Astrocyte (in vitro differentiated cells and primary cell): ENCODE measurements at regions not wholly inside any gene's neighbourhood (a gene's known extent, or its start where the extent isn't known, plus 50 kb on each side); places are given as distances from the start of the nearest gene placed in this dataset.
A peak's percentile ranks its signal among the peaks of the same experiment; 100 is the strongest.

Source experiments
- DNase-seq: peaks from one replicate; pipeline ENCODE4 v3.0.0-alpha.2; 2010; ENCODE audit warnings: low read depth
- FAIRE-seq: peaks from 2 replicates; lab custom pipeline; 2011; peaks lifted over from hg19 to GRCh38; lab: Jason Lieb, UNC
- H2AFZ ChIP-seq: 2 replicates; pipeline ENCODE4 v1.6.0; 2012; ENCODE audit warnings: low read depth, low read length, inconsistent platforms
- H3K27ac ChIP-seq: 2 replicates; pipeline ENCODE4 v1.5.1; 2011; ENCODE audit warnings: low read depth, low read length, inconsistent platforms
- H3K27me3 ChIP-seq: 2 replicates; pipeline ENCODE4 v1.6.0; 2011; ENCODE audit warnings: low read length, inconsistent platforms; ENCODE audit not compliant: insufficient read depth
- H3K36me3 ChIP-seq: 2 replicates; pipeline ENCODE4 v1.5.1; 2011; ENCODE audit warnings: low read length, inconsistent platforms; ENCODE audit not compliant: insufficient read depth
- H3K4me1 ChIP-seq: 2 replicates; pipeline ENCODE4 v1.5.1; 2011; ENCODE audit warnings: low read length, inconsistent platforms; ENCODE audit not compliant: insufficient read depth
- H3K4me2 ChIP-seq: 2 replicates; pipeline ENCODE4 v1.6.0; 2012; ENCODE audit warnings: low read length, inconsistent platforms
- H3K4me3 ChIP-seq: 2 replicates; pipeline ENCODE4 v1.5.1; 2011; ENCODE audit warnings: low read depth, mild to moderate bottlenecking, low read length, inconsistent platforms; ENCODE audit not compliant: insufficient read depth
- H3K79me2 ChIP-seq: 2 replicates; pipeline ENCODE4 v1.6.0; 2012; ENCODE audit warnings: mild to moderate bottlenecking, low read length, inconsistent platforms; ENCODE audit not compliant: insufficient read depth
- H3K9ac ChIP-seq: 2 replicates; pipeline ENCODE4 v1.6.0; 2012; ENCODE audit warnings: mild to moderate bottlenecking, low read length, inconsistent platforms
- H3K9me3 ChIP-seq: 2 replicates; pipeline ENCODE4 v1.5.1; 2012; ENCODE audit warnings: low read depth, mild to moderate bottlenecking, low read length, inconsistent platforms; ENCODE audit not compliant: insufficient read depth
- H4K20me1 ChIP-seq: 2 replicates; pipeline ENCODE4 v1.6.0; 2012; ENCODE audit warnings: low read length, inconsistent platforms; ENCODE audit not compliant: insufficient read depth
- H3K27ac Mint-ChIP-seq: one replicate; pipeline ENCODE4 v1.8.0; 2021; ENCODE audit warnings: mild to moderate bottlenecking, mixed read lengths; ENCODE audit not compliant: unreplicated experiment
- H3K27me3 Mint-ChIP-seq: one replicate; pipeline ENCODE4 v1.8.0; 2021; ENCODE audit warnings: low read depth, mixed read lengths; ENCODE audit not compliant: unreplicated experiment
- H3K36me3 Mint-ChIP-seq: one replicate; pipeline ENCODE4 v1.8.0; 2021; ENCODE audit warnings: low read depth, mixed read lengths; ENCODE audit not compliant: unreplicated experiment
- H3K4me1 Mint-ChIP-seq: one replicate; pipeline ENCODE4 v1.8.0; 2021; ENCODE audit warnings: low read depth, mixed read lengths; ENCODE audit not compliant: unreplicated experiment
- H3K4me3 Mint-ChIP-seq: one replicate; pipeline ENCODE4 v1.8.0; 2021; ENCODE audit warnings: mild to moderate bottlenecking, moderate library complexity, mixed read lengths; ENCODE audit not compliant: unreplicated experiment
- H3K9me3 Mint-ChIP-seq: one replicate; pipeline ENCODE4 v1.8.0; 2021; ENCODE audit warnings: mild to moderate bottlenecking, mixed read lengths; ENCODE audit not compliant: unreplicated experiment
- CTCF ChIP-seq: IDR thresholded peaks from 2 replicates; pipeline ENCODE4 v1.5.1; 2011; ENCODE audit warnings: low read depth, mild to moderate bottlenecking, inconsistent platforms, low read length, moderate library complexity; ENCODE audit not compliant: insufficient read depth
- EZH2 ChIP-seq: IDR thresholded peaks from 2 replicates; pipeline ENCODE4 v1.6.1; 2012; ENCODE audit warnings: mild to moderate bottlenecking, low read length, inconsistent platforms; ENCODE audit not compliant: insufficient read depth

GRCh38 chr1:103945774-103946173 is 196.1 kb downstream of the AMY1C start:
- no peak overlapping the region for H3K4me3 Mint-ChIP-seq
- no peaks in the 10 kb centered on the region for H4K20me1 ChIP-seq
- H3K36me3 Mint-ChIP-seq = no peaks in the 10 kb centered on the region
- TF ChIP-seq EZH2 (no peak), CTCF (no peak)
- H3K4me2 ChIP-seq = no peak overlapping the region
- no peaks in the 10 kb centered on the region for H3K79me2 ChIP-seq
- DNase-seq (no peak), FAIRE-seq (no peak)
- H3K9ac ChIP-seq = no peak overlapping the region
- H3K9me3 ChIP-seq = no peaks in the 10 kb centered on the region
- H3K36me3 ChIP-seq = no peaks in the 10 kb centered on the region
- H3K27me3 Mint-ChIP-seq = no peaks in the 10 kb centered on the region
- no peak overlapping the region for H3K4me3 ChIP-seq
- H3K9me3 Mint-ChIP-seq = no peaks in the 10 kb centered on the region
- H3K27ac Mint-ChIP-seq = no peak overlapping the region
- no peak overlapping the region for H2AFZ ChIP-seq
- no peaks in the 10 kb centered on the region for H3K4me1 Mint-ChIP-seq
- H3K27me3 ChIP-seq = no peaks in the 10 kb centered on the region
- no peak overlapping the region for H3K27ac ChIP-seq
- no peaks in the 10 kb centered on the region for H3K4me1 ChIP-seq

- H3K27ac Mint-ChIP-seq = no peak overlapping the region
These were observed 198.8 kb downstream of the AMY1C start for GRCh38 chr1:103948526-103948925.

More at GRCh38 chr1:103948526-103948925, 198.8 kb downstream of the AMY1C start:
- H2AFZ ChIP-seq = no peak overlapping the region
- H3K4me1 Mint-ChIP-seq = no peaks in the 10 kb centered on the region
- no peak for DNase-seq
- no peaks in the 10 kb centered on the region for H3K9me3 Mint-ChIP-seq
- no peak overlapping the region for H3K9ac ChIP-seq
- H3K36me3 ChIP-seq = no peaks in the 10 kb centered on the region
- FAIRE-seq = no peak
- no peak for TF ChIP-seq EZH2
- TF ChIP-seq CTCF = peak; percentile 16
- no peaks in the 10 kb centered on the region for H3K4me1 ChIP-seq
- no peaks in the 10 kb centered on the region for H3K9me3 ChIP-seq
- H3K4me2 ChIP-seq = no peak overlapping the region
- H3K4me3 ChIP-seq = no peak overlapping the region
- no peak overlapping the region for H3K27ac ChIP-seq
- H3K27me3 Mint-ChIP-seq = no peaks in the 10 kb centered on the region
- H3K36me3 Mint-ChIP-seq = no peaks in the 10 kb centered on the region
- no peaks in the 10 kb centered on the region for H3K79me2 ChIP-seq
- H3K27me3 ChIP-seq = no peaks in the 10 kb centered on the region
- no peak overlapping the region for H3K4me3 Mint-ChIP-seq
- no peaks in the 10 kb centered on the region for H4K20me1 ChIP-seq
